Memory B cell (primary cell): ENCODE measurements at regions not wholly inside any gene's neighbourhood (a gene's known extent, or its start where the extent isn't known, plus 50 kb on each side); places are given as distances from the start of the nearest gene placed in this dataset.
"Not testable (repeated sequence)": the region's sequence is repeated elsewhere in the genome, so short reads cannot be mapped to it uniquely, and the experiment has no call there.

Experiments
- ATAC-seq: fragments of 150-1000 bp; cut with Tn5 transposase; 2 replicates; pipeline ENCODE4 v1.10.0; 2021; ENCODE audit warnings: low read depth, mild to moderate bottlenecking, moderate library complexity
- DNase-seq, 2 donors: peaks; one replicate each; pipeline ENCODE4 v3.0.0; 2022; ENCODE audit warnings: low spot score in 2 of 2
- H3K27ac Mint-ChIP-seq: one replicate; pipeline ENCODE4 v1.8.0; 2022; ENCODE audit warnings: mild to moderate bottlenecking, moderate library complexity, mixed read lengths
- H3K27me3 Mint-ChIP-seq: one replicate; pipeline ENCODE4 v1.8.0; 2022; ENCODE audit warnings: mixed read lengths
- H3K36me3 Mint-ChIP-seq: one replicate; pipeline ENCODE4 v1.8.0; 2022; ENCODE audit warnings: mild to moderate bottlenecking, mixed read lengths
- H3K4me1 Mint-ChIP-seq: one replicate; pipeline ENCODE4 v1.8.0; 2022; ENCODE audit warnings: mixed read lengths
- H3K4me3 Mint-ChIP-seq: one replicate; pipeline ENCODE4 v1.8.0; 2022; ENCODE audit warnings: mild to moderate bottlenecking, moderate library complexity, mixed read lengths
- H3K9me3 Mint-ChIP-seq: one replicate; pipeline ENCODE4 v1.8.0; 2022; ENCODE audit warnings: mixed read lengths

DNA sequence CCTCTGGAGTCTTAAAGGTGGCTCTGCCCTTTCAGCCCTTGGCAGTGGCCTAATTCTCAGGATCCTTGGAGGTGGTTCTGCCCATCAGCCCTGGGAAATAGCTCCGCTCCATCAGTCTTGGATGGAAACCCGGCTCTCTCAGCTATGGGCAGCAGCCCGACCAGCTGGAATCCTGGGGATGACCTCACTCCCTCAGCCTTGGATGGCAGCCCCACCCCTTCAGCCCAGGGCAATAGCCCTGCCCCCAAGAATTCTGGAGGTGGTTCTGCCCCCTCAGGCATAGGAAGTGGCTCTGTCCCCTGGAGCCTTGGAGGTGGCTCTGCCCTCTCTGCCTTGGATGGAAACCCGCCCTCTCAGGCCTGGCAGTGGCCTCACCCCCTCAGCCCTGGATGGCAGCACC, 127.7 kb downstream of the RBMX2 start:
- H3K36me3 Mint-ChIP-seq: no peaks in the 10 kb centered on the region
- peaks cover 3% of the 10 kb centered on the region for H3K27me3 Mint-ChIP-seq
- no peak for DNase-seq
- no peak overlapping the region for H3K27ac Mint-ChIP-seq
- H3K4me1 Mint-ChIP-seq: peaks cover 5% of the 10 kb centered on the region
- no peaks in the 10 kb centered on the region for H3K9me3 Mint-ChIP-seq
- no peak for ATAC-seq
- H3K4me3 Mint-ChIP-seq: no peak overlapping the region

GRCh38 chrX:130531066-130531465, 129.3 kb downstream of the RBMX2 start:
- no peaks in the 10 kb centered on the region for H3K36me3 Mint-ChIP-seq
- H3K27ac Mint-ChIP-seq: no peak overlapping the region
- peaks cover 4% of the 10 kb centered on the region for H3K4me1 Mint-ChIP-seq
- ATAC-seq (no peak), DNase-seq (no peak)
- H3K9me3 Mint-ChIP-seq: no peaks in the 10 kb centered on the region
- no peak overlapping the region for H3K4me3 Mint-ChIP-seq
- H3K27me3 Mint-ChIP-seq: peaks cover 2% of the 10 kb centered on the region

GRCh38 chrX:130539721-130540321, 138.0 kb downstream of the RBMX2 start:
- no peak overlapping the region for H3K27ac Mint-ChIP-seq
- DNase-seq: no peak

DNA sequence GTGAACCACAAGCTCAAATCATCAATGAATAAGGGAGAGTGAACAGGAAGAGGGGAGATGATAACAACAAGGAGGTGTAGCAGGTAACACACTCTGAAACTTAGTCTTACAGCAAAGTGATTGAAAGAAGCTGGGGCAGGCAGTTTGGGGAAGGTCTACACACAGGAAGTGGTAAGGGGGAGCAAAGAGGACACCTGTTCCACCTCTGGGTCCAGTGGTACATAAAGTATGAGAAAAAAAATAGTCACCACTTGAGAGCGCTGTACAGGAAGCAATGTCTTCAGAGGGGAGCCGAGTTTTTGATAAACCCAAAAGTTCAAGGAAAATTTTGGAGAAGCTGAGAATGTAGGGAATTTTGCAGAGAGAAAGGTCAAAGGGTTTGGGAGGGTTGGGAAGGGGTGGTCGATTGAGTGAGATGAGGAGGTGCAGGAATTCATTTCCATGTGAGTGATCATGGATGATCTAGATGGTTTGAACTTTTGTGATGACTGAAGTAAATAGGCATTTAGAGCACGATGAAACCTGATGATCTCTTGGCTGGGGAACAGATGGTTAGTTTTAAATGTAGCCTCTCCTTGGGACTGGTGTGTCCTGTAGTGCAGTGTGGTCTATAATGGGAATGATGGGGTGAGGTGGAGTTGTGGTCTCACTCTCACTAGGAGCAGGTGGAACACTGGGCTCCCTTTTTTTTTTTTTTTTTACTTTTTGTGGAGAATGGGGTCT, 142.0 kb downstream of the RBMX2 start:
- DNase-seq: no peak
- no peaks in the 10 kb centered on the region for H3K4me1 Mint-ChIP-seq
- no peak for ATAC-seq
- no peak overlapping the region for H3K4me3 Mint-ChIP-seq
- no peak overlapping the region for H3K27ac Mint-ChIP-seq
- H3K27me3 Mint-ChIP-seq: no peaks in the 10 kb centered on the region
- no peaks in the 10 kb centered on the region for H3K36me3 Mint-ChIP-seq
- H3K9me3 Mint-ChIP-seq: no peaks in the 10 kb centered on the region

More at GRCh38 chrX:130539721-130540321, 138.0 kb downstream of the RBMX2 start:
- Mint-ChIP-seq H3K36me3 (no peaks in the 10 kb centered on the region), H3K4me3 (no peak overlapping the region), H3K27me3 (no peaks in the 10 kb centered on the region), H3K4me1 (no peaks in the 10 kb centered on the region), H3K9me3 (no peaks in the 10 kb centered on the region)
- peak; percentile 39 for ATAC-seq

- Mint-ChIP-seq H3K9me3 (no peaks in the 10 kb centered on the region), H3K4me1 (peaks cover 4% of the 10 kb centered on the region), H3K4me3 (no peak overlapping the region), H3K27me3 (no peaks in the 10 kb centered on the region), H3K36me3 (no peaks in the 10 kb centered on the region), H3K27ac (no peak overlapping the region)
- DNase-seq (no peak), ATAC-seq (no peak)
These were observed 144.0 kb downstream of the RBMX2 start for GRCh38 chrX:130545796-130546195.

GRCh38 chrX:130549382-130549781, 147.6 kb downstream of the RBMX2 start:
- not testable (repeated sequence) for ATAC-seq, H3K4me3 Mint-ChIP-seq, H3K9me3 Mint-ChIP-seq, H3K27ac Mint-ChIP-seq, H3K36me3 Mint-ChIP-seq, H3K27me3 Mint-ChIP-seq, DNase-seq
- peaks cover 17% of the 10 kb centered on the region for H3K4me1 Mint-ChIP-seq

- H3K4me1 Mint-ChIP-seq: peaks cover 17% of the 10 kb centered on the region
- ATAC-seq: no peak
- no peaks in the 10 kb centered on the region for H3K27me3 Mint-ChIP-seq
- H3K4me3 Mint-ChIP-seq: no peak overlapping the region
- H3K9me3 Mint-ChIP-seq: no peaks in the 10 kb centered on the region
- DNase-seq: no peak
- H3K27ac Mint-ChIP-seq: no peak overlapping the region
- H3K36me3 Mint-ChIP-seq: no peaks in the 10 kb centered on the region
These were observed 148.6 kb downstream of the RBMX2 start for GRCh38 chrX:130550351-130550750.

DNA sequence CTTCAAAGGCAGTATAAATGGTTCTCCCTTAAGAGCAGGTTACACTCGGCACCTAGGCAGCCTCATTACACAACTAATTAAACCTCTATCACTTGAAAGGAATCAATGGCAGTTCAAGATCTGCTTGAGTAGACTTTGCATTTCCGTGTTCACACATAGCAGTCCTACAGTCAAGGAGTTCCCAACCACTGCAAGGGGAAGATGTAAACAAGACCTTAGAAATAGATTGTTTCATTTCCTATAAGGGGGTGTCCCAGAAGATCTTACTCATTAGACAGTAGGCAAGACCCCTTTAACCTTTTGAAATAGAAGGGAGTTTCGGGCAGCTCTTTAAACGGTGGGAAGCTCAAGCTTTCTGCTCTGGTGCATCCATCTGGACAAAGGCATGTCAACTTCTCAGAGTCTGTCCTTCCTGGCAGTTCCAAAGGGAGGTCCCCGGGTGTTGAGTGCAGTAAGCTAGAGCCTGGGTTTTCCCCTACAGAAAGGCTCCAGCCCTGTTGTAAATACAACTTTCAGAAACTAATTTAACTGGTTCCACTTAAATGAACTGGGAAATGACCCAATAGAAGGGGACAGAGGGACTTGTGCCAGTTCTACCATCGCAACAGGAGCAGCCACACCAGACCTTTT, 150.8 kb downstream of the RBMX2 start:
- ATAC-seq (peak; percentile 79), DNase-seq (peak in 1 of 2 donors; percentile 2)
- Mint-ChIP-seq H3K27ac (no peak overlapping the region), H3K4me1 (peaks cover 19% of the 10 kb centered on the region), H3K36me3 (no peaks in the 10 kb centered on the region), H3K4me3 (no peak overlapping the region), H3K9me3 (no peaks in the 10 kb centered on the region), H3K27me3 (no peaks in the 10 kb centered on the region)

- Mint-ChIP-seq H3K9me3 (no peaks in the 10 kb centered on the region), H3K4me3 (no peak overlapping the region), H3K27ac (no peak overlapping the region), H3K4me1 (peaks cover 18% of the 10 kb centered on the region), H3K27me3 (no peaks in the 10 kb centered on the region), H3K36me3 (no peaks in the 10 kb centered on the region)
- DNase-seq (no peak), ATAC-seq (no peak)
These were observed 153.6 kb downstream of the RBMX2 start for GRCh38 chrX:130555341-130555740.

- Mint-ChIP-seq H3K4me3 (no peak overlapping the region), H3K9me3 (no peaks in the 10 kb centered on the region), H3K27ac (no peak overlapping the region), H3K4me1 (peaks cover 15% of the 10 kb centered on the region), H3K36me3 (no peaks in the 10 kb centered on the region), H3K27me3 (no peaks in the 10 kb centered on the region)
- DNase-seq: no peak
- no peak for ATAC-seq
These were observed 154.0 kb downstream of the RBMX2 start for GRCh38 chrX:130555757-130556156.

GRCh38 chrX:130556951-130557350, 155.2 kb downstream of the RBMX2 start:
- Mint-ChIP-seq H3K27ac (no peak overlapping the region), H3K36me3 (no peaks in the 10 kb centered on the region), H3K4me3 (no peak overlapping the region), H3K27me3 (peaks cover 3% of the 10 kb centered on the region), H3K4me1 (peaks cover 9% of the 10 kb centered on the region), H3K9me3 (no peaks in the 10 kb centered on the region)
- DNase-seq: no peak
- ATAC-seq: no peak

DNA sequence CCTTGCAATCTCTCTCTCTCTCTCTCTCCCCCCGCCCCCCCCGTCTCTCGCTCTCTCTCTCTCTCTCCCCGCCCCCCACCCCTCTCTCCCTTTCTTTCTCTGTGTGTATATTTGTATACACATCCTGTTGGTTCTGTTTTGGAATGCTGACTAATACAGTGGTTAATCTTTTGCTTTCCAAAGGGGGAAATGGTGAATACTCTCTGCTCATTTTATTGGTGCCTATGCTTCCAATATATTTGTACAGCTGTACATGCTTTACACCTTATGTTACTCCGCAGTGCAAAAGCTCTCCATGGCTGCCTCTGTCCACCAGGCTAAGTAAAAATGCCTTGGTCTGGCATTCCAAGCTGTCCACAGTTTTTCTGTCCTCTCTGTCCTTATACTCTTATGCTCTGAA, 158.8 kb downstream of the RBMX2 start:
- Mint-ChIP-seq H3K27me3 (peaks cover 11% of the 10 kb centered on the region), H3K36me3 (peaks cover 2% of the 10 kb centered on the region), H3K9me3 (peaks cover 1% of the 10 kb centered on the region), H3K4me3 (no peak overlapping the region), H3K27ac (no peak overlapping the region), H3K4me1 (peaks cover 4% of the 10 kb centered on the region)
- no peak for ATAC-seq
- DNase-seq: no peak

GRCh38 chrX:130561930-130562329, 160.1 kb downstream of the RBMX2 start:
- Mint-ChIP-seq H3K36me3 (peaks cover 2% of the 10 kb centered on the region), H3K27ac (no peak overlapping the region), H3K27me3 (peaks cover 11% of the 10 kb centered on the region), H3K9me3 (peaks cover 1% of the 10 kb centered on the region), H3K4me1 (peaks cover 3% of the 10 kb centered on the region), H3K4me3 (no peak overlapping the region)
- ATAC-seq (no peak), DNase-seq (no peak)

- no peak overlapping the region for H3K4me3 Mint-ChIP-seq
- H3K9me3 Mint-ChIP-seq: peaks cover 1% of the 10 kb centered on the region
- no peak overlapping the region for H3K27ac Mint-ChIP-seq
These were observed 161.7 kb downstream of the RBMX2 start for GRCh38 chrX:130563476-130563875.

More at GRCh38 chrX:130563476-130563875, 161.7 kb downstream of the RBMX2 start:
- ATAC-seq (no peak), DNase-seq (no peak)
- Mint-ChIP-seq H3K36me3 (peaks cover 2% of the 10 kb centered on the region), H3K4me1 (peaks cover 2% of the 10 kb centered on the region), H3K27me3 (peaks cover 11% of the 10 kb centered on the region)
